Sigmoid colon (tissue), 4 donors: ENCODE measurements at regions not wholly inside any gene's neighbourhood (a gene's known extent, or its start where the extent isn't known, plus 50 kb on each side); places are given as distances from the start of the nearest gene placed in this dataset.

Experiments used
- EP300 ChIP-seq, 4 donors: sonication (generic); formaldehyde crosslinking; IDR thresholded peaks; one replicate each; pipeline ENCODE4 v1.6.1; 2017; ENCODE audit warnings: antibody characterized with exemption in 4 of 4
- POLR2A ChIP-seq, 2 donors: fragments of 450-650 bp; IDR thresholded peaks; one replicate each; pipeline ENCODE4 v1.6.1; 2016; ENCODE audit warnings: antibody characterized with exemption in 2 of 2, mild to moderate bottlenecking in 2 of 2, moderate library complexity in 2 of 2
- TF ChIP-seq, protein P1 (sequence below), 4 experiments: fragments of 450-650 bp in 3 of 4; fragments of 200-600 bp in 1 of 4; IDR thresholded peaks; one replicate each; pipeline ENCODE4 v1.5.1; 2016 to 2019; ENCODE audit warnings: antibody characterized with exemption in 4 of 4, mild to moderate bottlenecking in 3 of 4, moderate library complexity in 2 of 4

GRCh38 chr20:56755201-56755600 lies 126.1 kb downstream of the TFAP2C start:
- TF ChIP-seq, protein P1, sequence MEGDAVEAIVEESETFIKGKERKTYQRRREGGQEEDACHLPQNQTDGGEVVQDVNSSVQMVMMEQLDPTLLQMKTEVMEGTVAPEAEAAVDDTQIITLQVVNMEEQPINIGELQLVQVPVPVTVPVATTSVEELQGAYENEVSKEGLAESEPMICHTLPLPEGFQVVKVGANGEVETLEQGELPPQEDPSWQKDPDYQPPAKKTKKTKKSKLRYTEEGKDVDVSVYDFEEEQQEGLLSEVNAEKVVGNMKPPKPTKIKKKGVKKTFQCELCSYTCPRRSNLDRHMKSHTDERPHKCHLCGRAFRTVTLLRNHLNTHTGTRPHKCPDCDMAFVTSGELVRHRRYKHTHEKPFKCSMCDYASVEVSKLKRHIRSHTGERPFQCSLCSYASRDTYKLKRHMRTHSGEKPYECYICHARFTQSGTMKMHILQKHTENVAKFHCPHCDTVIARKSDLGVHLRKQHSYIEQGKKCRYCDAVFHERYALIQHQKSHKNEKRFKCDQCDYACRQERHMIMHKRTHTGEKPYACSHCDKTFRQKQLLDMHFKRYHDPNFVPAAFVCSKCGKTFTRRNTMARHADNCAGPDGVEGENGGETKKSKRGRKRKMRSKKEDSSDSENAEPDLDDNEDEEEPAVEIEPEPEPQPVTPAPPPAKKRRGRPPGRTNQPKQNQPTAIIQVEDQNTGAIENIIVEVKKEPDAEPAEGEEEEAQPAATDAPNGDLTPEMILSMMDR (IDR thresholded peaks at IDR 0.05) = no peak
- TF ChIP-seq POLR2A (IDR thresholded peaks at IDR 0.05) (no peak), EP300 (IDR thresholded peaks at IDR 0.05) (no peak)
